LNCaP clone FGC (cell line): ENCODE measurements at regions not wholly inside any gene's neighbourhood (a gene's known extent, or its start where the extent isn't known, plus 50 kb on each side); places are given as distances from the start of the nearest gene placed in this dataset.

Source experiments
- DNase-seq: peaks from one replicate; pipeline ENCODE4 v3.0.0-alpha.2; 2011; ENCODE audit warnings: low read depth
- H3K4me3 ChIP-seq: 2 replicates; pipeline ENCODE4 v1.5.1; 2011; ENCODE audit warnings: mild to moderate bottlenecking, low read depth, low read length, control low read depth
- CTCF ChIP-seq: IDR thresholded peaks from 2 replicates; pipeline ENCODE4 v1.5.1; 2012; ENCODE audit warnings: mild to moderate bottlenecking; ENCODE audit not compliant: control insufficient read depth, insufficient read depth; ENCODE audit errors: extremely low read depth

GRCh38 chr1:188096521-188096920, 1267.8 kb downstream of the PLA2G4A start:
- TF ChIP-seq CTCF, result no peak
- no peak overlapping the region for H3K4me3 ChIP-seq
- no peak for DNase-seq

GRCh38 chr1:188117436-188117835, 1288.7 kb downstream of the PLA2G4A start:
- H3K4me3 ChIP-seq, result no peak overlapping the region
- TF ChIP-seq CTCF, result no peak
- DNase-seq, result no peak

- DNase-seq, result no peak
- H3K4me3 ChIP-seq, result no peak overlapping the region
Measured at GRCh38 chr1:188122646-188123045, 1293.9 kb downstream of the PLA2G4A start.

GRCh38 chr1:188127507-188127906, 1298.8 kb downstream of the PLA2G4A start:
- H3K4me3 ChIP-seq, result no peak overlapping the region
- DNase-seq, result no peak
- no peak for TF ChIP-seq CTCF

More at GRCh38 chr1:188122646-188123045, 1293.9 kb downstream of the PLA2G4A start:
- no peak for TF ChIP-seq CTCF

- peak; percentile 53 for TF ChIP-seq CTCF
- no peak overlapping the region for H3K4me3 ChIP-seq
- DNase-seq, result peak; percentile 77
Measured at GRCh38 chr1:188128761-188129160, 1300.0 kb downstream of the PLA2G4A start.

- no peak overlapping the region for H3K4me3 ChIP-seq
- no peak for TF ChIP-seq CTCF
- DNase-seq, result no peak
Measured at GRCh38 chr1:188129856-188130838, 1301.4 kb downstream of the PLA2G4A start.
